ENCODE measurements at regions not wholly inside any gene's neighbourhood (a gene's known extent, or its start where the extent isn't known, plus 50 kb on each side); places are given as distances from the start of the nearest gene placed in this dataset. TPM values are rescaled to one million over a fixed set of nuclear protein-coding genes. Genes with fewer than 3 reads are reported as not detected.

Small RNA genes lying in the stretch of these regions (small RNA-seq; reads per million reads assigned to genes)
- not detected for gene RNU6-413P
